Fibroblast of peridontal ligament (primary cell): ENCODE measurements at regions not wholly inside any gene's neighbourhood (a gene's known extent, or its start where the extent isn't known, plus 50 kb on each side); places are given as distances from the start of the nearest gene placed in this dataset.
"Not testable (repeated sequence)": the region's sequence is repeated elsewhere in the genome, so short reads cannot be mapped to it uniquely, and the experiment has no call there.

Source experiments
- DNase-seq: peaks from one replicate; pipeline ENCODE4 v3.0.0-alpha.2; 2010; ENCODE audit errors: extremely low read depth

GRCh38 chr3:182622241-182622545, 171.1 kb upstream of the ATP11B start:
- no peak for DNase-seq

- DNase-seq: no peak
These were observed 166.5 kb upstream of the ATP11B start for GRCh38 chr3:182626484-182627467.

GRCh38 chr3:182628531-182628930, 164.8 kb upstream of the ATP11B start:
- no peak for DNase-seq

GRCh38 chr3:182629521-182629920, 163.8 kb upstream of the ATP11B start:
- DNase-seq: no peak

- DNase-seq: no peak
These were observed 161.9 kb upstream of the ATP11B start for GRCh38 chr3:182631183-182632076.

GRCh38 chr3:182632077-182632393, 161.3 kb upstream of the ATP11B start:
- DNase-seq: no peak

GRCh38 chr3:182633186-182633585, 160.1 kb upstream of the ATP11B start:
- no peak for DNase-seq

- DNase-seq: no peak
These were observed 156.7 kb upstream of the ATP11B start for GRCh38 chr3:182636646-182637045.

- DNase-seq: no peak
These were observed 155.8 kb upstream of the ATP11B start for GRCh38 chr3:182637350-182638110.

GRCh38 chr3:182644013-182644412, 149.3 kb upstream of the ATP11B start:
- DNase-seq: no peak

GRCh38 chr3:182644790-182645433, 148.4 kb upstream of the ATP11B start:
- DNase-seq: no peak

GRCh38 chr3:182650568-182651128, 142.7 kb upstream of the ATP11B start:
- DNase-seq: no peak

- no peak for DNase-seq
These were observed 141.8 kb upstream of the ATP11B start for GRCh38 chr3:182651461-182651860.

- DNase-seq: not testable (repeated sequence)
These were observed 140.2 kb upstream of the ATP11B start for GRCh38 chr3:182653065-182653464.

- DNase-seq: no peak
These were observed 124.8 kb upstream of the ATP11B start for GRCh38 chr3:182668541-182668940.

GRCh38 chr3:182668974-182669373, 124.3 kb upstream of the ATP11B start:
- no peak for DNase-seq

- DNase-seq: no peak
These were observed 121.8 kb upstream of the ATP11B start for GRCh38 chr3:182671541-182671940.

GRCh38 chr3:182671942-182672341, 121.4 kb upstream of the ATP11B start:
- DNase-seq: no peak

GRCh38 chr3:182673336-182673735, 120.0 kb upstream of the ATP11B start:
- no peak for DNase-seq

GRCh38 chr3:182682263-182683241, 110.8 kb upstream of the ATP11B start:
- DNase-seq: peak; percentile 14
